Sigmoid colon (tissue), 3 donors: ENCODE measurements at regions not wholly inside any gene's neighbourhood (a gene's known extent, or its start where the extent isn't known, plus 50 kb on each side); places are given as distances from the start of the nearest gene placed in this dataset.

Experiments
- POLR2A ChIP-seq, 2 donors: fragments of 450-650 bp; IDR thresholded peaks; one replicate each; pipeline ENCODE4 v1.6.1; 2016; ENCODE audit warnings: antibody characterized with exemption in 2 of 2, mild to moderate bottlenecking in 2 of 2, moderate library complexity in 2 of 2
- TF ChIP-seq, protein P1 (sequence below), 4 experiments: fragments of 450-650 bp in 3 of 4; fragments of 200-600 bp in 1 of 4; IDR thresholded peaks; one replicate each; pipeline ENCODE4 v1.5.1; 2016 to 2019; ENCODE audit warnings: antibody characterized with exemption in 4 of 4, mild to moderate bottlenecking in 3 of 4, moderate library complexity in 2 of 4

DNA sequence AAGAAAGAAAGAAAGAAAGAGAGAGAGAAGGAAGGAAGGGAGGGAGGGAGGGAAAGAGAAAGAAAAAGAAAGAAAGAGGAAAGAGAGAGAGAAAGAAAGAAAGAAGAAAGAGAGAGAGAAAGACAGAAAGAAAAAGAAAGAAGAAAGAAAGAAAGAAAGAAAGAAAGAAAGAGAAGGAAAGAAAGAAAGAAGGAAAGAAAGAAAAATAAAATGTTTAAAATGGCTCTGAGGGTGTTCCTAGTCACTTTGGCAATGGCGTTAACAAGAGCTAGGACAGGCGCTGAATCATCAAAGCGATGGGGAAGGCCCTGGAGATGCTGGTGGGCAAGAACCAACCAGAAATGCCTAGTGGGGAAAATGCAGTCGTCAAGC is 77.8 kb upstream of the GPC1 start:
- TF ChIP-seq, protein P1, sequence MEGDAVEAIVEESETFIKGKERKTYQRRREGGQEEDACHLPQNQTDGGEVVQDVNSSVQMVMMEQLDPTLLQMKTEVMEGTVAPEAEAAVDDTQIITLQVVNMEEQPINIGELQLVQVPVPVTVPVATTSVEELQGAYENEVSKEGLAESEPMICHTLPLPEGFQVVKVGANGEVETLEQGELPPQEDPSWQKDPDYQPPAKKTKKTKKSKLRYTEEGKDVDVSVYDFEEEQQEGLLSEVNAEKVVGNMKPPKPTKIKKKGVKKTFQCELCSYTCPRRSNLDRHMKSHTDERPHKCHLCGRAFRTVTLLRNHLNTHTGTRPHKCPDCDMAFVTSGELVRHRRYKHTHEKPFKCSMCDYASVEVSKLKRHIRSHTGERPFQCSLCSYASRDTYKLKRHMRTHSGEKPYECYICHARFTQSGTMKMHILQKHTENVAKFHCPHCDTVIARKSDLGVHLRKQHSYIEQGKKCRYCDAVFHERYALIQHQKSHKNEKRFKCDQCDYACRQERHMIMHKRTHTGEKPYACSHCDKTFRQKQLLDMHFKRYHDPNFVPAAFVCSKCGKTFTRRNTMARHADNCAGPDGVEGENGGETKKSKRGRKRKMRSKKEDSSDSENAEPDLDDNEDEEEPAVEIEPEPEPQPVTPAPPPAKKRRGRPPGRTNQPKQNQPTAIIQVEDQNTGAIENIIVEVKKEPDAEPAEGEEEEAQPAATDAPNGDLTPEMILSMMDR (IDR thresholded peaks at IDR 0.05): no peak
- no peak for TF ChIP-seq POLR2A (IDR thresholded peaks at IDR 0.05)
